PC-9 (cell line): ENCODE measurements at regions not wholly inside any gene's neighbourhood (a gene's known extent, or its start where the extent isn't known, plus 50 kb on each side); places are given as distances from the start of the nearest gene placed in this dataset.

Experiments
- CTCF ChIP-seq: fragments of 200-600 bp; sonication (generic); conservative IDR thresholded peaks from 2 replicates; pipeline ENCODE4 v1.6.1; 2017; ENCODE audit warnings: mixed run types, antibody characterized with exemption, mild to moderate bottlenecking, moderate library complexity
- EZH2 ChIP-seq: fragments of 200-600 bp; sonication (generic); IDR thresholded peaks from 2 replicates; pipeline ENCODE4 v1.8.0; 2017; ENCODE audit warnings: antibody characterized with exemption, low read depth

GRCh38 chr21:28856588-28857250, 136.0 kb downstream of the LTN1 start:
- TF ChIP-seq CTCF = no peak
- TF ChIP-seq EZH2 = no peak
